ENCODE measurements at regions not wholly inside any gene's neighbourhood (a gene's known extent, or its start where the extent isn't known, plus 50 kb on each side); places are given as distances from the start of the nearest gene placed in this dataset.

GRCh38 chr17:45660474-45660873 lies 123.6 kb upstream of the CRHR1 start:
- BruUV-seq (replicated peaks): no TSS peak
- no peaks in the 10 kb centered on the region for H3K4me1 ChIP-seq (ENCODE audit: insufficient read depth, low read length)
- no peak overlapping the region for H3K27ac ChIP-seq (ENCODE audit: extremely low read length, insufficient read depth, low read length)
- H3K27me3 ChIP-seq (ENCODE audit: control insufficient read depth in 1 of 2, insufficient read depth in 2 of 2, low read length in 2 of 2): peaks cover 0 to 55% of the 10 kb centered on the region in 2 experiments; a peak in 4 of 5 replicates
- DNase-seq (ENCODE audit: low spot score) (no peak), FAIRE-seq (no peak), ATAC-seq (peak; percentile 51; the same call in 2 of the 3 replicates)
- intact Hi-C loops (cut with micrococcal nuclease; ENCODE audit: unreplicated experiment) (no loop called here), in situ Hi-C loops (cut with HindIII; ENCODE audit: extremely low pct_ligation_motif_present, low pct_unique_long_range_greater_than_20kb) (no loop called here)
- no peaks in the 10 kb centered on the region for H4K20me1 ChIP-seq (ENCODE audit: insufficient read depth, low read length)
- no peak overlapping the region for H3K4me2 ChIP-seq (ENCODE audit: low read depth, low read length)
- TF ChIP-seq ZIK1 (CRISPR knock-in tag; IDR thresholded peaks at IDR 0.05; ENCODE audit: borderline replicate concordance, low read depth) (no peak), POLR2G (IDR thresholded peaks at IDR 0.05; ENCODE audit: low read depth, low read length) (no peak), SPEN (CRISPR knock-in tag; IDR thresholded peaks at IDR 0.05; ENCODE audit: low read depth) (no peak), ZNF382 (CRISPR knock-in tag; IDR thresholded peaks at IDR 0.05; ENCODE audit: borderline replicate concordance) (no peak), MIER3 (CRISPR knock-in tag; IDR thresholded peaks at IDR 0.05; ENCODE audit: borderline replicate concordance) (no peak), NR2F6 (IDR thresholded peaks at IDR 0.05) (no peak), NR2F6 (CRISPR knock-in tag; IDR thresholded peaks at IDR 0.05) (no peak), ZNF773 (CRISPR knock-in tag; IDR thresholded peaks at IDR 0.05; ENCODE audit: borderline replicate concordance) (no peak), AKNA (CRISPR knock-in tag; IDR thresholded peaks at IDR 0.05; ENCODE audit: borderline replicate concordance) (no peak), ZNF251 (CRISPR knock-in tag; IDR thresholded peaks at IDR 0.05) (no peak), REST (IDR thresholded peaks at IDR 0.05; ENCODE audit: borderline replicate concordance in 1 of 2, low read depth in 1 of 2, low read length in 2 of 2) (peak; percentile 54 to 91), MIER2 (CRISPR knock-in tag; IDR thresholded peaks at IDR 0.05) (peak; percentile 86), SALL1 (CRISPR knock-in tag; IDR thresholded peaks at IDR 0.05) (0 out of 2 replicates have a peak, but pooled peaks have one; percentile 14)
- no peak overlapping the region for H3K9ac ChIP-seq (ENCODE audit: insufficient read depth, low read depth, low read length)
- H3K79me2 ChIP-seq (ENCODE audit: insufficient read depth, low read length): no peaks in the 10 kb centered on the region
- WGBS (ENCODE audit: low lambda C conversion rate): 0% methylated on average over 4 of the region's 4 CpGs
- ChIA-PET CTCF (ENCODE audit: low intra/inter-chr PET ratio, low total read pairs) (no interaction called here), POLR2A (no interaction called here)
- H3K4me3 ChIP-seq (replicated peaks in 1 of 3; ENCODE audit: insufficient read depth in 1 of 3, low read depth in 2 of 3, low read length in 3 of 3): no peak overlapping the region
- H3K9me3 ChIP-seq (ENCODE audit: low read length): no peaks in the 10 kb centered on the region
- H3K36me3 ChIP-seq (replicated peaks in 1 of 2; ENCODE audit: control insufficient read depth in 1 of 2, insufficient read depth in 2 of 2, low read length in 2 of 2): no peaks in the 10 kb centered on the region
- H2AFZ ChIP-seq (ENCODE audit: low read length): no peak overlapping the region
